ENCODE measurements at regions not wholly inside any gene's neighbourhood (a gene's known extent, or its start where the extent isn't known, plus 50 kb on each side); places are given as distances from the start of the nearest gene placed in this dataset.

DNA sequence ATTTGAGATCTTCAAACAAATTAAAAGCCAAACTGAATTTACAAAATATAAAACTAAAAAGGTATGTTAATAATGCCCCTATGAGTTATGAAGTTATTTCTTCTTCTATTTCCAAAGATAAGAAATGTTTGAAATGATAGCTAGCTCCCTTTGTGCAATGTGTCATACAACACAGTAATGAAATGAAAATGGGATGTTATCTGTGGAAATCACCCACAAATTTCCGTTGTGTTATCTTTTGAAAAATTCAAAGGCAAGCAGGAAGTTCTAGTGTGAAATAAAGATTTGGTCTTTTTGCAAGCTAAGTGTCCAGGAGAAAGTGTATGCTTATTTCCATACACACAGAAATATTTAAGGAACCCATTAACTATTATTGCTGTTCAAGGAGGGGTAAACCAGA lies 375.3 kb upstream of the PRR16 start:
- TF ChIP-seq, protein P1, sequence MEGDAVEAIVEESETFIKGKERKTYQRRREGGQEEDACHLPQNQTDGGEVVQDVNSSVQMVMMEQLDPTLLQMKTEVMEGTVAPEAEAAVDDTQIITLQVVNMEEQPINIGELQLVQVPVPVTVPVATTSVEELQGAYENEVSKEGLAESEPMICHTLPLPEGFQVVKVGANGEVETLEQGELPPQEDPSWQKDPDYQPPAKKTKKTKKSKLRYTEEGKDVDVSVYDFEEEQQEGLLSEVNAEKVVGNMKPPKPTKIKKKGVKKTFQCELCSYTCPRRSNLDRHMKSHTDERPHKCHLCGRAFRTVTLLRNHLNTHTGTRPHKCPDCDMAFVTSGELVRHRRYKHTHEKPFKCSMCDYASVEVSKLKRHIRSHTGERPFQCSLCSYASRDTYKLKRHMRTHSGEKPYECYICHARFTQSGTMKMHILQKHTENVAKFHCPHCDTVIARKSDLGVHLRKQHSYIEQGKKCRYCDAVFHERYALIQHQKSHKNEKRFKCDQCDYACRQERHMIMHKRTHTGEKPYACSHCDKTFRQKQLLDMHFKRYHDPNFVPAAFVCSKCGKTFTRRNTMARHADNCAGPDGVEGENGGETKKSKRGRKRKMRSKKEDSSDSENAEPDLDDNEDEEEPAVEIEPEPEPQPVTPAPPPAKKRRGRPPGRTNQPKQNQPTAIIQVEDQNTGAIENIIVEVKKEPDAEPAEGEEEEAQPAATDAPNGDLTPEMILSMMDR (IDR thresholded peaks at IDR 0.05) = no peak
- no peak for TF ChIP-seq POLR2A (IDR thresholded peaks at IDR 0.05)
